Keratinocyte (primary cell): ENCODE measurements at regions not wholly inside any gene's neighbourhood (a gene's known extent, or its start where the extent isn't known, plus 50 kb on each side); places are given as distances from the start of the nearest gene placed in this dataset.

Experiments
- EZH2 ChIP-seq: IDR thresholded peaks from one replicate; pipeline ENCODE4 v1.6.1; 2012; ENCODE audit warnings: inconsistent platforms, mild to moderate bottlenecking, low read length, moderate library complexity
- TF ChIP-seq, protein P1 (sequence below), 3 experiments: IDR thresholded peaks in 1 of 3; conservative IDR thresholded peaks in 1 of 3; optimal IDR thresholded peaks in 1 of 3; 2 replicates in 2 of 3; 3 replicates in 1 of 3; pipeline versions ENCODE3 to v1.5.1; 2011; ENCODE audit warnings: low read length in 3 of 3, mild to moderate bottlenecking in 3 of 3, moderate library complexity in 2 of 3, control low read depth in 1 of 3, inconsistent platforms in 1 of 3; ENCODE audit not compliant: insufficient read depth in 2 of 3; ENCODE audit errors: extremely low read depth in 1 of 3

DNA sequence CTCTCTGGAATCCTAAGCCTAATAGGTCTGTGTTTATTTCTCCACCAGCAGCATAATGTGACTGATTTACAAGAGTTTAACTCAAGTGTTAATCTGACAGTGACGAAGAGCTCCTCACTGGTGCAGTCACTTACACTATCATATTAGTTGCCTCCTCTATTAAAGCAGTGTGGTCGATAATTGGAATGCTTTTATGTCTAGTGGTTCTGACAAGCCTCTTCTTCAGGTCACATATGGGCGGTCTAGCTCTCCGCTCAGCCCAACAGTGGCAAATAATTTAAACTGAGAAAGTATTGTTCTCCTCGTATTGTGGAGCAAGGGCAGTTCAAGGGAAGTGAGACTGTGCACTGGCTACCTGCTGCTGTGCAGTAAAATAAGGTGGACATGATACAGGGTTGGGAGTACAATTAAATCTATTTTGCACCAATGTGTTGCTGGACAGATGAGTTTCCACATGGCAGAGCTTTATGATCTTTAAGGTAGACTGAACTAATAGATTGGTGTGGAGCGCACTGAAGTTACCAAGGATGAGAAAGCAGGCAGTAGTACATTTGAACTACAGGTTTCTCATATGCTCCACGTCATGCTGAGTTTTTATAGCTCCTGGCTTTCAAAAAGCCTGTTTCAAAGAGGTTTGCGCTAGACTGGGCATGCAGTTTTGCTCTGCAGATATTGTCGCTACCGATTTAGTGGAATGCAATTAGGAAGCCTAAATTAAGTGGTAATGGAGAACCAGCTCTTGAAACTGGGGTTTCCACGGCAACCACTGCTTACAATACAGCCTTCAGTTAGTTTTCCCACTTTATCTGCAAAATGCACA, 151.7 kb upstream of the POU3F3 start:
- TF ChIP-seq, protein P1, sequence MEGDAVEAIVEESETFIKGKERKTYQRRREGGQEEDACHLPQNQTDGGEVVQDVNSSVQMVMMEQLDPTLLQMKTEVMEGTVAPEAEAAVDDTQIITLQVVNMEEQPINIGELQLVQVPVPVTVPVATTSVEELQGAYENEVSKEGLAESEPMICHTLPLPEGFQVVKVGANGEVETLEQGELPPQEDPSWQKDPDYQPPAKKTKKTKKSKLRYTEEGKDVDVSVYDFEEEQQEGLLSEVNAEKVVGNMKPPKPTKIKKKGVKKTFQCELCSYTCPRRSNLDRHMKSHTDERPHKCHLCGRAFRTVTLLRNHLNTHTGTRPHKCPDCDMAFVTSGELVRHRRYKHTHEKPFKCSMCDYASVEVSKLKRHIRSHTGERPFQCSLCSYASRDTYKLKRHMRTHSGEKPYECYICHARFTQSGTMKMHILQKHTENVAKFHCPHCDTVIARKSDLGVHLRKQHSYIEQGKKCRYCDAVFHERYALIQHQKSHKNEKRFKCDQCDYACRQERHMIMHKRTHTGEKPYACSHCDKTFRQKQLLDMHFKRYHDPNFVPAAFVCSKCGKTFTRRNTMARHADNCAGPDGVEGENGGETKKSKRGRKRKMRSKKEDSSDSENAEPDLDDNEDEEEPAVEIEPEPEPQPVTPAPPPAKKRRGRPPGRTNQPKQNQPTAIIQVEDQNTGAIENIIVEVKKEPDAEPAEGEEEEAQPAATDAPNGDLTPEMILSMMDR (optimal IDR thresholded peaks at IDR 0.05 in 1 of 3, IDR thresholded peaks at IDR 0.05 in 1 of 3, conservative IDR thresholded peaks at IDR 0.05 in 1 of 3; ENCODE audit: extremely low read depth in 1 of 3, insufficient read depth in 2 of 3, low read length in 3 of 3) = no peak
- TF ChIP-seq EZH2 = no peak
